Progenitor cell of endocrine pancreas (in vitro differentiated cells): ENCODE measurements at regions not wholly inside any gene's neighbourhood (a gene's known extent, or its start where the extent isn't known, plus 50 kb on each side); places are given as distances from the start of the nearest gene placed in this dataset.

Source experiments
- DNase-seq: peaks from one replicate; pipeline ENCODE4 v3.0.0; 2021; ENCODE audit warnings: low spot score; ENCODE audit not compliant: unreplicated experiment
- H3K27ac Mint-ChIP-seq: 2 replicates; pipeline ENCODE4 v1.8.0; 2021; ENCODE audit warnings: mild to moderate bottlenecking, moderate library complexity, mixed read lengths
- H3K27me3 Mint-ChIP-seq: 2 replicates; pipeline ENCODE4 v1.8.0; 2021; ENCODE audit warnings: mixed read lengths
- H3K36me3 Mint-ChIP-seq: 2 replicates; pipeline ENCODE4 v1.8.0; 2022; ENCODE audit warnings: mixed read lengths; ENCODE audit not compliant: insufficient read depth
- H3K4me1 Mint-ChIP-seq: 2 replicates; pipeline ENCODE4 v1.8.0; 2021; ENCODE audit warnings: low read depth, mixed read lengths
- H3K4me3 Mint-ChIP-seq: 2 replicates; pipeline ENCODE4 v1.8.0; 2021; ENCODE audit warnings: low read depth, mild to moderate bottlenecking, moderate library complexity, mixed read lengths
- H3K9me3 Mint-ChIP-seq: 2 replicates; pipeline ENCODE4 v1.8.0; 2021; ENCODE audit warnings: low read depth, mixed read lengths
- TF ChIP-seq, protein P1 (sequence below): fragments of 200-600 bp; sonication (generic); IDR thresholded peaks from one replicate; pipeline ENCODE4 v1.5.0; 2021; ENCODE audit warnings: antibody characterized with exemption, mild to moderate bottlenecking; ENCODE audit not compliant: unreplicated experiment

DNA sequence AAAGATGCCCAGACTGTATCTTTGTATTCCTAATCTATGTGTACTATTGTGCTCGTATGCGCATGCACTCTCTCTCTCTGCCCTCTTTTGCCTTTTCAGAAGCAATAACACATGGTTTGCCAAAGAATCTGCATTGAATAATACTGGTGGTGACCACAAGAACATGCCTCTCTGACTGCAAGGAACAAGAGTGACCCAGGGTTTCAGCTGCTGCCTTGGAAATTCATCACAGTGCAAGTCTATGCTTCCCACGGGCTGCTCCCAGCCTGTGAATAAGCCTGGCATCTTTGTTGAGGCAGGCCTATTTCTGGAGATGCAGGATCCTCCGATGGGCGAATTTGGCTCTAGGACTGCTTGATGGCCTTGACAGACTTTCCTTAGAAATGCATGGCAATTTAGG, 689.4 kb upstream of the FANCL start:
- Mint-ChIP-seq H3K4me1 (no peaks in the 10 kb centered on the region), H3K4me3 (no peak overlapping the region), H3K27me3 (no peaks in the 10 kb centered on the region), H3K36me3 (no peaks in the 10 kb centered on the region), H3K9me3 (no peaks in the 10 kb centered on the region), H3K27ac (no peak overlapping the region)
- DNase-seq: no peak
- TF ChIP-seq, protein P1, sequence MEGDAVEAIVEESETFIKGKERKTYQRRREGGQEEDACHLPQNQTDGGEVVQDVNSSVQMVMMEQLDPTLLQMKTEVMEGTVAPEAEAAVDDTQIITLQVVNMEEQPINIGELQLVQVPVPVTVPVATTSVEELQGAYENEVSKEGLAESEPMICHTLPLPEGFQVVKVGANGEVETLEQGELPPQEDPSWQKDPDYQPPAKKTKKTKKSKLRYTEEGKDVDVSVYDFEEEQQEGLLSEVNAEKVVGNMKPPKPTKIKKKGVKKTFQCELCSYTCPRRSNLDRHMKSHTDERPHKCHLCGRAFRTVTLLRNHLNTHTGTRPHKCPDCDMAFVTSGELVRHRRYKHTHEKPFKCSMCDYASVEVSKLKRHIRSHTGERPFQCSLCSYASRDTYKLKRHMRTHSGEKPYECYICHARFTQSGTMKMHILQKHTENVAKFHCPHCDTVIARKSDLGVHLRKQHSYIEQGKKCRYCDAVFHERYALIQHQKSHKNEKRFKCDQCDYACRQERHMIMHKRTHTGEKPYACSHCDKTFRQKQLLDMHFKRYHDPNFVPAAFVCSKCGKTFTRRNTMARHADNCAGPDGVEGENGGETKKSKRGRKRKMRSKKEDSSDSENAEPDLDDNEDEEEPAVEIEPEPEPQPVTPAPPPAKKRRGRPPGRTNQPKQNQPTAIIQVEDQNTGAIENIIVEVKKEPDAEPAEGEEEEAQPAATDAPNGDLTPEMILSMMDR: no peak

DNA sequence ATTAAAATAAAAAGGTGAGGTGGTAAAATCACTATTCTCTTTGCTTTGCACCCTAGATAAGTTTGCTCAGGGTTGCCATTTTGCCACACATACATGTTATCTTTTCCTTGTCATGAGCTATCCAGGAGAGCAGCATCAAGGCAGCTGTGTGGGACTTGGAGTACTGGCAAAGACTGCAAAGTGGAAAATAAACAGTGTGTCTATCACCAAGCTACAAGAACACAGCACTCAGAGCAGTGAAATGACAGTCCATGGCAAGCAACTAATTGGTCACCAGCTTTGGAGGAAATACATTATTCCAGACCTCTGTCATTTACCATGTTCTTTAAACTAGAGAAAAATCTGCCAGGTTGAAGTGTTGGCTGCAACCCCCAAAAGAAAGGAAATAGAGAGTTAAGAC, 687.8 kb upstream of the FANCL start:
- TF ChIP-seq, protein P1: no peak
- Mint-ChIP-seq H3K4me3 (no peak overlapping the region), H3K27ac (no peak overlapping the region), H3K27me3 (no peaks in the 10 kb centered on the region), H3K9me3 (no peaks in the 10 kb centered on the region), H3K4me1 (no peaks in the 10 kb centered on the region), H3K36me3 (no peaks in the 10 kb centered on the region)
- no peak for DNase-seq

DNA sequence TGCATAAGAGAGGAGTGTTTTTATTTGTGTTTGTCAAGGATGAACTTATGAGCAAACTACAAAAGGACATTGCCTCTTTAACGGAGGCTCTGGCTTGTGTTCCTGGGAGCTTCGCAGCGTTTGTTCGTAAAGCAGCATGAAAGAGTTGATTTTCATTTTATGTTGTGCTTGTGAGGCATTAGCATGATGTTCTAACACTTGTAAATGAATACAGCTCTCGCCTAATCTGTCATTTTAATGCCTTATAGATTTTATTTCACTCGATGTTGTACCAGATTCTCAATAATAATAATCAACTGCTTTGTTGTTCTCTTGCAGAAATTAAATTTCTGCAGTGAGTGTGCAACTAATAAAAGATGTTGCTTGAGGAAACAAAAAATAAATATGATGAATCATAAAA, 687.3 kb upstream of the FANCL start:
- Mint-ChIP-seq H3K36me3 (no peaks in the 10 kb centered on the region), H3K4me1 (no peaks in the 10 kb centered on the region), H3K4me3 (no peak overlapping the region), H3K27ac (no peak overlapping the region), H3K9me3 (no peaks in the 10 kb centered on the region), H3K27me3 (no peaks in the 10 kb centered on the region)
- DNase-seq: no peak
- TF ChIP-seq, protein P1: no peak

DNA sequence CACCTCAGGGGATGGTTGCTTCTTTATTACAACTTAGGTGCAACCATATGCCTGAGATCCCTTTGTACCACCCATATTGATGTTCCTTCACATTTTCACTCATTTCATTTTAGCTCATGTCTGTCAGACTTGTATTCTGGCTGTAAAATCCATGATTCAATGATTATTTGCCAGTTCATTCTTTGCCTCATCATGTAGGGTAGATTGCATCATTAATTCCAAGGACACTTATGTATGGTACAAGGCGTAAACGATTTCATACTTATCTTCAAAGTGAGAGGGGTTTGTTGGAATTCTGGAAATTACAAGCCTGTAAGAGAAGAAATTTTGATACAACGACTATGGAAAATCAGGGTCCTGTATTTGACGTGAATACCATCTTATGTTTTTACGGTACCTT, 685.0 kb upstream of the FANCL start:
- Mint-ChIP-seq H3K4me1 (no peaks in the 10 kb centered on the region), H3K27me3 (no peaks in the 10 kb centered on the region), H3K27ac (no peak overlapping the region), H3K36me3 (no peaks in the 10 kb centered on the region), H3K9me3 (no peaks in the 10 kb centered on the region), H3K4me3 (no peak overlapping the region)
- TF ChIP-seq, protein P1: no peak
- no peak for DNase-seq

DNA sequence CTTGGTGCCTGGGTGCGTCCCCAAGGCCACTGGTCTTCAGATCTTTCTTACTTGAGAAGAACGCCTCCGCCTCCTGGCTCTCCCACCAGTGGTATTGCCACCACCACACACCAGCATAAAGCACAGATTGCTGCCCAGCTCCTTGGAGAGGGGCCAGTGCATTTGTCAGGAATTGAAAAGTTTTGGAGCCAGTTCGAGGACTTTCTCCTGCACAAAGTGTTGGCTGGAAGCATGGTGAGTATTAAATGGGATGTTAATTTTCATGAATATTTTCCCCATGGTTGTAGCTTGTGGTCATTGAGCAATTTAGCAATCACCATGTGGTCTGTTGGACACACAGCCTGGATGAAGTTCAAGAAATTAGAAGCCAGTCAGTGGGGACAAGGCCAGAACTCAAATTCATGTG, 684.6 kb upstream of the FANCL start:
- no peak overlapping the region for H3K27ac Mint-ChIP-seq
- H3K27me3 Mint-ChIP-seq: no peaks in the 10 kb centered on the region
- no peaks in the 10 kb centered on the region for H3K36me3 Mint-ChIP-seq
- no peaks in the 10 kb centered on the region for H3K4me1 Mint-ChIP-seq
- TF ChIP-seq, protein P1: no peak
- no peaks in the 10 kb centered on the region for H3K9me3 Mint-ChIP-seq
- no peak for DNase-seq
- no peak overlapping the region for H3K4me3 Mint-ChIP-seq
